Prostate gland (tissue), 2 donors: ENCODE measurements at regions not wholly inside any gene's neighbourhood (a gene's known extent, or its start where the extent isn't known, plus 50 kb on each side); places are given as distances from the start of the nearest gene placed in this dataset.

Experiments used
- DNase-seq: peaks from one replicate; pipeline ENCODE4 v3.0.0-alpha.2; 2019; ENCODE audit warnings: low spot score
- H3K27ac ChIP-seq, 2 donors: fragments of 200-600 bp; sonication (generic); 2 replicates each; pipeline ENCODE4 v1.5.1; 2017 to 2019
- H3K27me3 ChIP-seq: fragments of 200-600 bp; sonication (generic); replicated peaks from 2 replicates; pipeline ENCODE4 v1.5.1; 2019; ENCODE audit not compliant: insufficient read depth
- H3K36me3 ChIP-seq, 2 donors: fragments of 200-600 bp; sonication (generic); 1 replicate in 1 of 2; 2 replicates in 1 of 2; pipeline versions ENCODE4 v1.5.1 to v1.8.1; 2017 to 2019
- H3K4me1 ChIP-seq: fragments of 200-600 bp; sonication (generic); replicated peaks from 2 replicates; pipeline ENCODE4 v1.5.1; 2019
- H3K4me3 ChIP-seq, 2 donors: fragments of 200-600 bp; sonication (generic); 2 replicates each; pipeline ENCODE4 v1.5.1; 2017 to 2019
- H3K9me3 ChIP-seq: fragments of 200-600 bp; sonication (generic); 2 replicates; pipeline ENCODE4 v1.5.1; 2017
- CTCF ChIP-seq, 4 experiments: fragments of 200-600 bp in 2 of 4; fragments of 450-650 bp in 2 of 4; sonication (generic) in 2 of 4; IDR thresholded peaks; 1 replicate in 3 of 4; 2 replicates in 1 of 4; pipeline ENCODE4 v1.5.1; 2016 to 2019; ENCODE audit warnings: antibody characterized with exemption in 4 of 4, mild to moderate bottlenecking in 2 of 4, moderate library complexity in 2 of 4
- POLR2A ChIP-seq: fragments of 450-650 bp; IDR thresholded peaks from one replicate; pipeline ENCODE4 v1.6.1; 2016; ENCODE audit warnings: antibody characterized with exemption, mild to moderate bottlenecking
- POLR2AphosphoS5 ChIP-seq: sonication (generic); formaldehyde crosslinking; IDR thresholded peaks from one replicate; pipeline ENCODE4 v1.6.1; 2017; ENCODE audit warnings: antibody characterized with exemption
- WGBS: methylation state at CpG from one replicate; pipeline ENCODE4 v1.1.5; 2018; 5-methylcytosine and 5-hydroxymethylcytosine counted together
- intact Hi-C: fragments of 100-400 bp; cut with DNase I; formaldehyde crosslinking; loops from one replicate; pipeline ENCODE4 v1.14.2; 2022

GRCh38 chr18:1982056-1982455 is 589.2 kb downstream of the METTL4 start:
- intact Hi-C loops: no loop called here
- WGBS: 88% methylated on average over 2 of the region's 2 CpGs
- TF ChIP-seq POLR2AphosphoS5 (no peak), CTCF (IDR thresholded peaks at IDR 0.05) (no peak), POLR2A (no peak)
- Histone ChIP-seq H3K9me3 (no peaks in the 10 kb centered on the region), H3K4me3 (no peak overlapping the region), H3K4me1 (no peaks in the 10 kb centered on the region), H3K27me3 (no peaks in the 10 kb centered on the region), H3K27ac (no peak overlapping the region), H3K36me3 (no peaks in the 10 kb centered on the region)
- no peak for DNase-seq

GRCh38 chr18:1983746-1984515 is 587.4 kb downstream of the METTL4 start:
- intact Hi-C loops: no loop called here
- no peak for TF ChIP-seq POLR2A
- no peak for TF ChIP-seq POLR2AphosphoS5
- TF ChIP-seq CTCF (IDR thresholded peaks at IDR 0.05): no peak
- 43% methylated on average over 3 of the region's 3 CpGs for WGBS

GRCh38 chr18:1993866-1994265 is 577.4 kb downstream of the METTL4 start:
- Histone ChIP-seq H3K9me3 (no peaks in the 10 kb centered on the region), H3K36me3 (no peaks in the 10 kb centered on the region), H3K27ac (no peak overlapping the region), H3K27me3 (no peaks in the 10 kb centered on the region), H3K4me1 (no peaks in the 10 kb centered on the region), H3K4me3 (no peak overlapping the region)
- intact Hi-C loops: no loop called here
- no peak for DNase-seq
- no peak for TF ChIP-seq POLR2AphosphoS5
- TF ChIP-seq POLR2A: no peak
- no peak for TF ChIP-seq CTCF (IDR thresholded peaks at IDR 0.05)
- 87% methylated on average over 3 of the region's 3 CpGs for WGBS

More at GRCh38 chr18:1983746-1984515, 587.4 kb downstream of the METTL4 start:
- Histone ChIP-seq H3K27ac (no peak overlapping the region), H3K9me3 (no peaks in the 10 kb centered on the region), H3K36me3 (no peaks in the 10 kb centered on the region), H3K4me1 (no peaks in the 10 kb centered on the region), H3K4me3 (no peak overlapping the region), H3K27me3 (no peaks in the 10 kb centered on the region)
- no peak for DNase-seq

- no peak overlapping the region for H3K4me3 ChIP-seq
- DNase-seq: no peak
- H3K9me3 ChIP-seq: no peaks in the 10 kb centered on the region
- intact Hi-C loops: no loop called here
- 23% methylated on average over 2 of the region's 2 CpGs for WGBS
- H3K27ac ChIP-seq: no peak overlapping the region
- TF ChIP-seq POLR2A (no peak), CTCF (IDR thresholded peaks at IDR 0.05) (no peak), POLR2AphosphoS5 (no peak)
- no peaks in the 10 kb centered on the region for H3K4me1 ChIP-seq
- H3K27me3 ChIP-seq: no peaks in the 10 kb centered on the region
- H3K36me3 ChIP-seq: no peaks in the 10 kb centered on the region
Observed at GRCh38 chr18:1994471-1994870, 576.8 kb downstream of the METTL4 start.

- no peak for TF ChIP-seq CTCF (IDR thresholded peaks at IDR 0.05)
- no peak for TF ChIP-seq POLR2AphosphoS5
- TF ChIP-seq POLR2A: no peak
Observed at GRCh38 chr18:1995041-1995612, 576.2 kb downstream of the METTL4 start.

More at GRCh38 chr18:1995041-1995612, 576.2 kb downstream of the METTL4 start:
- Histone ChIP-seq H3K4me3 (no peak overlapping the region), H3K36me3 (no peaks in the 10 kb centered on the region), H3K27me3 (no peaks in the 10 kb centered on the region), H3K27ac (no peak overlapping the region), H3K9me3 (no peaks in the 10 kb centered on the region), H3K4me1 (no peaks in the 10 kb centered on the region)
- 87% methylated on average over 1 of the region's 1 CpG for WGBS
- no peak for DNase-seq
- intact Hi-C loops: no loop called here
